Trophoblast cell (in vitro differentiated cells and primary cell): ENCODE measurements at regions not wholly inside any gene's neighbourhood (a gene's known extent, or its start where the extent isn't known, plus 50 kb on each side); places are given as distances from the start of the nearest gene placed in this dataset.

Experiments used
- DNase-seq, 2 donors: peaks; one replicate each; pipeline ENCODE4 v3.0.0-alpha.2; 2016
- H2AFZ ChIP-seq: 2 replicates; pipeline ENCODE4 v1.6.1; 2013; ENCODE audit warnings: low read length, moderate library complexity, mild to moderate bottlenecking; ENCODE audit not compliant: insufficient read depth, poor library complexity
- H2AK5ac ChIP-seq: 2 replicates; pipeline ENCODE4 v1.6.1; 2013; ENCODE audit warnings: mild to moderate bottlenecking, low read length
- H2BK120ac ChIP-seq: 2 replicates; pipeline ENCODE4 v1.6.1; 2013; ENCODE audit warnings: low read length, mild to moderate bottlenecking, moderate library complexity; ENCODE audit not compliant: insufficient read depth, poor library complexity
- H2BK12ac ChIP-seq: 2 replicates; pipeline ENCODE4 v1.6.1; 2013; ENCODE audit warnings: mild to moderate bottlenecking, low read length, moderate library complexity
- H2BK5ac ChIP-seq: 2 replicates; pipeline ENCODE4 v1.6.1; 2013; ENCODE audit warnings: low read length, low read depth, moderate library complexity, mild to moderate bottlenecking; ENCODE audit not compliant: poor library complexity
- H3K14ac ChIP-seq: 2 replicates; pipeline ENCODE4 v1.6.1; 2013; ENCODE audit warnings: mild to moderate bottlenecking, low read length
- H3K18ac ChIP-seq: 2 replicates; pipeline ENCODE4 v1.6.1; 2013; ENCODE audit warnings: mild to moderate bottlenecking, low read length
- H3K23ac ChIP-seq: 2 replicates; pipeline ENCODE4 v1.6.1; 2013; ENCODE audit warnings: low read length
- H3K27ac ChIP-seq: 2 replicates; pipeline ENCODE4 v1.5.1; 2013; ENCODE audit warnings: low read depth, mild to moderate bottlenecking, inconsistent platforms, low read length, moderate library complexity
- H3K27me3 ChIP-seq: 2 replicates; pipeline ENCODE4 v1.6.1; 2013; ENCODE audit warnings: inconsistent platforms, mild to moderate bottlenecking, low read length, moderate library complexity; ENCODE audit not compliant: insufficient read depth
- H3K36me3 ChIP-seq, 2 experiments: 1 replicate in 1 of 2; 2 replicates in 1 of 2; pipeline ENCODE4 v1.6.1; 2013; ENCODE audit warnings: low read length in 2 of 2, mild to moderate bottlenecking in 2 of 2, moderate library complexity in 1 of 2; ENCODE audit not compliant: insufficient read depth in 2 of 2, control insufficient read depth in 1 of 2
- H3K4ac ChIP-seq: 2 replicates; pipeline ENCODE4 v1.6.1; 2013; ENCODE audit warnings: low read depth, mild to moderate bottlenecking, low read length, moderate library complexity
- H3K4me1 ChIP-seq, 2 experiments: 1 replicate in 1 of 2; 2 replicates in 1 of 2; pipeline ENCODE4 v1.6.1; 2013; ENCODE audit warnings: low read length in 2 of 2, mild to moderate bottlenecking in 2 of 2, moderate library complexity in 1 of 2; ENCODE audit not compliant: insufficient read depth in 2 of 2, control insufficient read depth in 1 of 2
- H3K4me2 ChIP-seq: 2 replicates; pipeline ENCODE4 v1.6.1; 2013; ENCODE audit warnings: inconsistent platforms, mild to moderate bottlenecking, low read length, moderate library complexity
- H3K4me3 ChIP-seq: 2 replicates; pipeline ENCODE4 v1.5.1; 2013; ENCODE audit warnings: mild to moderate bottlenecking, low read depth, low read length, inconsistent platforms
- H3K79me1 ChIP-seq: one replicate; pipeline ENCODE4 v1.6.1; 2013; ENCODE audit warnings: low read length
- H3K79me2 ChIP-seq: 2 replicates; pipeline ENCODE4 v1.6.1; 2013; ENCODE audit warnings: low read length, mild to moderate bottlenecking; ENCODE audit not compliant: control insufficient read depth, insufficient read depth, poor library complexity
- H3K9ac ChIP-seq: 2 replicates; pipeline ENCODE4 v1.6.1; 2013; ENCODE audit warnings: mild to moderate bottlenecking, low read length
- H3K9me3 ChIP-seq: 2 replicates; pipeline ENCODE4 v1.6.1; 2013; ENCODE audit warnings: low read depth, mild to moderate bottlenecking, control low read depth, inconsistent platforms, low read length; ENCODE audit not compliant: insufficient read depth
- H4K12ac ChIP-seq: 2 replicates; pipeline ENCODE4 v1.6.1; 2013; ENCODE audit warnings: low read depth, mild to moderate bottlenecking, low read length, moderate library complexity
- H4K8ac ChIP-seq: 2 replicates; pipeline ENCODE4 v1.6.1; 2013; ENCODE audit warnings: low read depth, mild to moderate bottlenecking, low read length, moderate library complexity
- H4K91ac ChIP-seq: one replicate; pipeline ENCODE4 v1.6.1; 2013; ENCODE audit warnings: low read depth, mild to moderate bottlenecking, low read length, moderate library complexity
- WGBS: extraction: QIAGEN DNeasy Blood & Tissue Kit; methylation state at CpG from one replicate; pipeline ENCODE4 v1.1.7; 2013; ENCODE audit warnings: missing lambda C conversion rate; ENCODE audit not compliant: insufficient read length, insufficient coverage; ENCODE audit errors: extremely low coverage; 5-methylcytosine and 5-hydroxymethylcytosine counted together

DNA sequence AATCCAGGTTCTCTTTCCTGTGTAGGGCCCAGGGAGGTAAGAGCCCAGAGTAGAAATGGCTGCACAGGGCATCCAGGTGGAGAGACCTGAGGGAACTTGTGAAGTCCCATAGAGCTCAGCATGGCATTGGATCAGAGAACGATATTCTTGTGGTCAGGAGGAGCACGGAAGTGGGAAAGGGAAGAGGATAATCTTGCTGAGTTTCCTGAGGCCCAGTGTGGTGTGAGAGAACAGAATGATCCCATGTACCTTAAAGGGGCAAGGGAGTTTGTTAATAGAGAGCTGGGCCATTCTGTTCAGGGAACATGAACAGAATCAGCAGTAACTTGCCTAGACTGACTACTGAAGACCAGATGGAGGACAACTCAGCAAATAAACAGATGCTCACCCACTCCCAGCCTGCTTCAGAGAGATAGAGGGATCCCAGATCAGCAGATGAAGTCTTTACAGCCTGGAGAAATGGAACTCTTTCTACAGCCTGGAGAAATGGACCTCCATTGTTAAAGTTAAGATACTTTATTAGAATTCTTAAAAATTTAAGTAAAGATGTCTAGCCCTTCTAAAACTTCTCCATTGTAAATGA lies 119.7 kb upstream of the ELL2 start:
- no peaks in the 10 kb centered on the region for H3K9me3 ChIP-seq
- H2AK5ac ChIP-seq = no peak overlapping the region
- H2BK5ac ChIP-seq = no peak overlapping the region
- no peak for DNase-seq
- H3K14ac ChIP-seq = no peak overlapping the region
- H2BK12ac ChIP-seq = no peak overlapping the region
- H4K8ac ChIP-seq = no peak overlapping the region
- no peaks in the 10 kb centered on the region for H3K27me3 ChIP-seq
- H4K91ac ChIP-seq = no peak overlapping the region
- H3K79me1 ChIP-seq = no peaks in the 10 kb centered on the region
- H3K27ac ChIP-seq = no peak overlapping the region
- H3K4me1 ChIP-seq = peaks cover 0 to 2% of the 10 kb centered on the region in 2 experiments
- WGBS = no CpG with 5 or more reads among the region's 2 CpGs
- H3K4me3 ChIP-seq = no peak overlapping the region
- no peaks in the 10 kb centered on the region for H3K79me2 ChIP-seq
- no peak overlapping the region for H3K18ac ChIP-seq
- H3K4ac ChIP-seq = no peak overlapping the region
- no peak overlapping the region for H2AFZ ChIP-seq
- no peak overlapping the region for H3K23ac ChIP-seq
- H3K9ac ChIP-seq = no peak overlapping the region
- H3K4me2 ChIP-seq = no peak overlapping the region
- H3K36me3 ChIP-seq = no peaks in the 10 kb centered on the region
- no peak overlapping the region for H4K12ac ChIP-seq
- H2BK120ac ChIP-seq = no peak overlapping the region

DNA sequence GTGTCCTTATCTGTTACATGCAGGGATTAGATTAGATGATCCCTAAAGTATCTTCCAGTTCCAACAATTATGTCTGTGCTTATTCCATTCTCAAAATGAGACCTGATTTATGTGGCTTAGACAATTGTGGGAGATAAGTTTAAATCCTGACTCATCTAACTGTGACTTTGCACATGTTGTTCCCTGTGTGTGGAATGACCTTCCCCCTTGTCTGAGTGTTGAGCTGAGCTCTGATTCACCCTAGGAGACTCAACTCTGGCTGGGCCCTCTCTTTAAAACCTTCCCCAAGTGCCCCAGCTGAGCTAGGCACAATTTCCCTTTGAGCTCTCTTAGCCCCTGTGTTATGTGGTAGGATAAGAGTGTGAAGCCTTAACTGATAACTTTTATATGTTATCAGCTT lies 118.9 kb upstream of the ELL2 start:
- Histone ChIP-seq H2AK5ac (no peak overlapping the region), H3K27me3 (no peaks in the 10 kb centered on the region), H4K8ac (no peak overlapping the region), H3K36me3 (no peaks in the 10 kb centered on the region), H3K18ac (no peak overlapping the region), H3K9ac (no peak overlapping the region), H3K79me1 (no peaks in the 10 kb centered on the region), H2BK12ac (no peak overlapping the region), H3K27ac (no peak overlapping the region), H3K9me3 (no peaks in the 10 kb centered on the region), H4K12ac (no peak overlapping the region), H2BK5ac (no peak overlapping the region), H3K79me2 (no peaks in the 10 kb centered on the region), H3K14ac (no peak overlapping the region), H4K91ac (no peak overlapping the region), H2AFZ (no peak overlapping the region), H3K4ac (no peak overlapping the region), H3K23ac (no peak overlapping the region), H3K4me1 (peaks cover 0 to 2% of the 10 kb centered on the region in 2 experiments), H3K4me2 (no peak overlapping the region), H3K4me3 (no peak overlapping the region), H2BK120ac (no peak overlapping the region)
- no peak for DNase-seq

DNA sequence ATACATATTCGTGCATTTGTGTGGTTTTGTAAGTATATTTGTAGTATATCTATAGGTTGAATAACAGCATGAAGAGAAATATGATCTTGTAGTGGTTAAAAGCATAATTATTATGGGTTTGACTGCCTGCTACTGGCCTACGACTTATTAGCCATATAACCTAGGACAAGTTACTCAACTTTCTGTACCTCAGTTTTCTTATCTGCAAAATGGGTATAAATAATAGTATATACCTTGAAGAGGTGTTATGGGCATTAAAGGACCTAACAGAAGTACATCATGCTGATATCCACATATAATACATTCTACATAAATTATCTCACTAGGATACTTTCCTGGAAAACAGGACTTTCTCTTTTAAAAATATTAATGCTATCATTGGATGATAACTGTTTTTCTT lies 118.3 kb upstream of the ELL2 start:
- Histone ChIP-seq H3K4me2 (no peak overlapping the region), H4K12ac (no peak overlapping the region), H3K4ac (no peak overlapping the region), H2BK5ac (no peak overlapping the region), H3K18ac (no peak overlapping the region), H4K8ac (no peak overlapping the region), H2AK5ac (no peak overlapping the region), H2BK120ac (no peak overlapping the region), H3K4me1 (peaks cover 0 to 2% of the 10 kb centered on the region in 2 experiments), H3K9me3 (no peaks in the 10 kb centered on the region), H3K36me3 (no peaks in the 10 kb centered on the region), H3K79me2 (no peaks in the 10 kb centered on the region), H2BK12ac (no peak overlapping the region), H3K23ac (no peak overlapping the region), H4K91ac (no peak overlapping the region), H2AFZ (no peak overlapping the region), H3K9ac (no peak overlapping the region), H3K27me3 (no peaks in the 10 kb centered on the region), H3K27ac (no peak overlapping the region), H3K4me3 (no peak overlapping the region), H3K79me1 (no peaks in the 10 kb centered on the region), H3K14ac (no peak overlapping the region)
- WGBS = no CpG with 5 or more reads among the region's 2 CpGs
- no peak for DNase-seq

DNA sequence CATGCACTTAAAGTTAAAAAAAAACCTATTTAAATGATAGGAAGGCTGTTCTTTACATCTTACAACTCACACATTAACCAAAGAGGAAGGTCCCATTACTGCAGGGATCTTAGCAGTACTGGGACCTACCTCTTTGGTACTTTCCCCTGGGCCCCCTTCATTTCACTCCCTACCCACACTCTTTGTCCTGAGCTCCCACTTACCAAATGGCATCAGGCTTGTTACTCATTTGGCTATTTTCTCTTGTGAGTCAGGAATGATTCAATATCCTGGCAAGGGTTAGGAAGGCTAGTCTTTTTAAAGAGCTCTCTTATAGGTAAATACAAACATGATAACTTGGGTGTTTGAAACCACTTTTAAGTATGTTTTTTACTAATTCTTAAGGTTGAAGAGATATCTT lies 117.4 kb upstream of the ELL2 start:
- Histone ChIP-seq H3K4me1 (peaks cover 0 to 2% of the 10 kb centered on the region in 2 experiments), H3K79me1 (no peaks in the 10 kb centered on the region), H3K9ac (no peak overlapping the region), H2BK5ac (no peak overlapping the region), H3K23ac (no peak overlapping the region), H2AK5ac (no peak overlapping the region), H3K27me3 (no peaks in the 10 kb centered on the region), H2BK120ac (no peak overlapping the region), H3K4me2 (no peak overlapping the region), H3K14ac (no peak overlapping the region), H4K8ac (no peak overlapping the region), H3K9me3 (no peaks in the 10 kb centered on the region), H2BK12ac (no peak overlapping the region), H3K4me3 (no peak overlapping the region), H3K36me3 (no peaks in the 10 kb centered on the region), H3K79me2 (no peaks in the 10 kb centered on the region), H4K91ac (no peak overlapping the region), H3K27ac (no peak overlapping the region), H3K18ac (no peak overlapping the region), H4K12ac (no peak overlapping the region), H2AFZ (no peak overlapping the region), H3K4ac (no peak overlapping the region)
- peak; percentile 2 to 44 for DNase-seq
